ENCODE measurements at regions not wholly inside any gene's neighbourhood (a gene's known extent, or its start where the extent isn't known, plus 50 kb on each side); places are given as distances from the start of the nearest gene placed in this dataset.
"Not testable (repeated sequence)": the region's sequence is repeated elsewhere in the genome, so short reads cannot be mapped to it uniquely, and the experiment has no call there.

- dilution Hi-C loops (cut with MboI; ENCODE audit: extremely low pct_ligation_motif_present, low sequenced_read_pairs); H3K9ac ChIP-seq (replicated peaks; ENCODE audit: extremely low read depth, insufficient read depth, low read length); DNase-seq (ENCODE audit: low read depth, low spot score); H3K27ac ChIP-seq (ENCODE audit: insufficient read depth, low read depth, low read length); H3K79me2 ChIP-seq (ENCODE audit: control insufficient read depth, insufficient read depth, low read length); H3K9me3 ChIP-seq (replicated peaks; ENCODE audit: control insufficient read depth, insufficient read depth, low read length); H3K9me1 ChIP-seq (replicated peaks; ENCODE audit: control insufficient read depth, extremely low read depth, insufficient read depth, low read length); FAIRE-seq; POLR2A ChIA-PET; CTCF ChIA-PET; intact Hi-C loops (cut with micrococcal nuclease); H3K27me3 ChIP-seq (ENCODE audit: control insufficient read depth in 2 of 2, insufficient read depth in 2 of 2, low read length in 2 of 2); H3K4me2 ChIP-seq (ENCODE audit: insufficient read depth, low read length); H3K4me3 ChIP-seq (replicated peaks in 1 of 3; ENCODE audit: insufficient read depth in 1 of 3, low read depth in 1 of 3, low read length in 3 of 3); H4K20me1 ChIP-seq (replicated peaks; ENCODE audit: control insufficient read depth, extremely low read depth, insufficient read depth, low read length); H2AFZ ChIP-seq (ENCODE audit: low read depth, low read length); H3K36me3 ChIP-seq (ENCODE audit: control insufficient read depth in 2 of 2, extremely low read depth in 1 of 2, insufficient read depth in 2 of 2, low read length in 2 of 2); H3K4me1 ChIP-seq (ENCODE audit: control insufficient read depth, extremely low read depth, insufficient read depth, low read length); BruUV-seq (replicated peaks): not testable (repeated sequence)
These were observed 613.0 kb downstream of the RFPL4B start for GRCh38 chr6:112960130-112960529.

- TF ChIP-seq JUN (IDR thresholded peaks at IDR 0.05; ENCODE audit: borderline replicate concordance, insufficient read depth, insufficient read length, low read depth) (no peak), GATA2 (IDR thresholded peaks at IDR 0.05; ENCODE audit: insufficient read depth, insufficient read length, low read depth, low read length) (no peak), CTCF (IDR thresholded peaks at IDR 0.05; ENCODE audit: extremely low read depth in 1 of 2, insufficient read depth in 1 of 2, low read depth in 1 of 2, low read length in 2 of 2) (no peak), MAX (IDR thresholded peaks at IDR 0.05; ENCODE audit: insufficient read depth, insufficient read length) (no peak), POLR2AphosphoS5 (IDR thresholded peaks at IDR 0.05; ENCODE audit: insufficient read depth, low read depth, low read length) (no peak), FOS (IDR thresholded peaks at IDR 0.05; ENCODE audit: borderline replicate concordance, insufficient read depth, low read length) (no peak), MYC (IDR thresholded peaks at IDR 0.05; ENCODE audit: low read depth, low read length) (no peak), POLR2A (IDR thresholded peaks at IDR 0.05; ENCODE audit: low read depth, low read length) (no peak), EZH2 (IDR thresholded peaks at IDR 0.05; ENCODE audit: borderline replicate concordance, low read depth, low read length, severe bottlenecking) (no peak)
- no peaks in the 10 kb centered on the region for H3K9me1 ChIP-seq (replicated peaks; ENCODE audit: control insufficient read depth, extremely low read depth, insufficient read depth, low read length)
- no peak overlapping the region for H3K27ac ChIP-seq (ENCODE audit: insufficient read depth, low read depth, low read length)
- no peak overlapping the region for H3K4me2 ChIP-seq (ENCODE audit: insufficient read depth, low read length)
- no peaks in the 10 kb centered on the region for H4K20me1 ChIP-seq (replicated peaks; ENCODE audit: control insufficient read depth, extremely low read depth, insufficient read depth, low read length)
- no peak overlapping the region for H3K9ac ChIP-seq (replicated peaks; ENCODE audit: extremely low read depth, insufficient read depth, low read length)
- no peak overlapping the region for H3K4me3 ChIP-seq (replicated peaks in 1 of 3; ENCODE audit: insufficient read depth in 1 of 3, low read depth in 1 of 3, low read length in 3 of 3)
- H3K27me3 ChIP-seq (ENCODE audit: control insufficient read depth in 2 of 2, insufficient read depth in 2 of 2, low read length in 2 of 2) = no peaks in the 10 kb centered on the region
- no peaks in the 10 kb centered on the region for H3K4me1 ChIP-seq (ENCODE audit: control insufficient read depth, extremely low read depth, insufficient read depth, low read length)
- dilution Hi-C loops (cut with MboI; ENCODE audit: extremely low pct_ligation_motif_present, low sequenced_read_pairs) (no loop called here), intact Hi-C loops (cut with micrococcal nuclease) (no loop called here)
- BruUV-seq (replicated peaks) = no TSS peak
- no peaks in the 10 kb centered on the region for H3K36me3 ChIP-seq (ENCODE audit: control insufficient read depth in 2 of 2, extremely low read depth in 1 of 2, insufficient read depth in 2 of 2, low read length in 2 of 2)
- CTCF ChIA-PET = no interaction called here
- FAIRE-seq = no peak
- no peak for DNase-seq (ENCODE audit: low read depth, low spot score)
- no peak overlapping the region for H2AFZ ChIP-seq (ENCODE audit: low read depth, low read length)
- POLR2A ChIA-PET = no interaction called here
- H3K9me3 ChIP-seq (replicated peaks; ENCODE audit: control insufficient read depth, insufficient read depth, low read length) = no peaks in the 10 kb centered on the region
- H3K79me2 ChIP-seq (ENCODE audit: control insufficient read depth, insufficient read depth, low read length) = no peaks in the 10 kb centered on the region
These were observed 620.8 kb downstream of the RFPL4B start for GRCh38 chr6:112967974-112968373.

All from endothelial cell of umbilical vein (primary cell).